ENCODE measurements at regions not wholly inside any gene's neighbourhood (a gene's known extent, or its start where the extent isn't known, plus 50 kb on each side); places are given as distances from the start of the nearest gene placed in this dataset.

- Histone ChIP-seq H3K4me3 (ENCODE audit: low read length) (no peak overlapping the region), H3K36me3 (ENCODE audit: insufficient read depth, low read length) (no peaks in the 10 kb centered on the region), H3K9me3 (ENCODE audit: control insufficient read depth in 1 of 2, insufficient read depth in 1 of 2, low read length in 2 of 2) (peaks cover 0 to 29% of the 10 kb centered on the region in 2 experiments), H3K27me3 (ENCODE audit: control insufficient read depth in 1 of 2, insufficient read depth in 2 of 2, low read length in 2 of 2) (peaks cover 4 to 24% of the 10 kb centered on the region in 2 experiments), H3K27ac (ENCODE audit: low read depth in 1 of 2, low read length in 2 of 2) (no peak overlapping the region), H3K4me1 (ENCODE audit: insufficient read depth, low read length) (no peaks in the 10 kb centered on the region)
- Mint-ChIP-seq H3K36me3 (ENCODE audit: low read depth) (no peaks in the 10 kb centered on the region), H3K27ac (no peak overlapping the region), H3K9me3 (no peaks in the 10 kb centered on the region), H3K27me3 (peaks cover 28% of the 10 kb centered on the region), H3K4me1 (ENCODE audit: low read depth) (no peaks in the 10 kb centered on the region), H3K4me3 (no peak overlapping the region)
- ATAC-seq (ENCODE audit: poor library complexity) = no peak
- intact Hi-C loops (cut with DNase I, micrococcal nuclease) = no loop called here
- no peak for TF ChIP-seq CTCF (IDR thresholded peaks at IDR 0.05)
- DNase-seq = no peak
- CTCF ChIA-PET = no interaction called here
- POLR2A ChIA-PET = no interaction called here
Observed at GRCh38 chr11:119780222-119780953, 51.4 kb upstream of the NECTIN1 start.

- DNase-seq = no peak
- no peak overlapping the region for H3K27ac ChIP-seq (ENCODE audit: low read depth in 1 of 2, low read length in 2 of 2)
- H3K4me3 ChIP-seq (ENCODE audit: low read length) = no peak overlapping the region
- no peak for TF ChIP-seq CTCF (IDR thresholded peaks at IDR 0.05)
- H3K27me3 ChIP-seq (ENCODE audit: control insufficient read depth in 1 of 2, insufficient read depth in 2 of 2, low read length in 2 of 2) = peaks cover 4 to 24% of the 10 kb centered on the region in 2 experiments
- CTCF ChIA-PET = no interaction called here
- no peak for ATAC-seq (ENCODE audit: poor library complexity)
- no peak overlapping the region for H3K4me3 Mint-ChIP-seq
- H3K36me3 ChIP-seq (ENCODE audit: insufficient read depth, low read length) = no peaks in the 10 kb centered on the region
- no peaks in the 10 kb centered on the region for H3K4me1 Mint-ChIP-seq (ENCODE audit: low read depth)
- no peaks in the 10 kb centered on the region for H3K36me3 Mint-ChIP-seq (ENCODE audit: low read depth)
- POLR2A ChIA-PET = no interaction called here
- H3K9me3 Mint-ChIP-seq = no peaks in the 10 kb centered on the region
- intact Hi-C loops (cut with DNase I, micrococcal nuclease) = no loop called here
- peaks cover 0 to 30% of the 10 kb centered on the region in 2 experiments for H3K9me3 ChIP-seq (ENCODE audit: control insufficient read depth in 1 of 2, insufficient read depth in 1 of 2, low read length in 2 of 2)
- H3K27me3 Mint-ChIP-seq = peaks cover 28% of the 10 kb centered on the region
- no peak overlapping the region for H3K27ac Mint-ChIP-seq
- H3K4me1 ChIP-seq (ENCODE audit: insufficient read depth, low read length) = no peaks in the 10 kb centered on the region
Observed at GRCh38 chr11:119779195-119780071, 50.4 kb upstream of the NECTIN1 start.
